ENCODE measurements at regions not wholly inside any gene's neighbourhood (a gene's known extent, or its start where the extent isn't known, plus 50 kb on each side); places are given as distances from the start of the nearest gene placed in this dataset.
"Not testable (repeated sequence)": the region's sequence is repeated elsewhere in the genome, so short reads cannot be mapped to it uniquely, and the experiment has no call there.

- H3K27ac Mint-ChIP-seq, result no peak overlapping the region
- Histone ChIP-seq H3K36me3 (ENCODE audit: insufficient read depth, low read length) (no peaks in the 10 kb centered on the region), H3K27ac (ENCODE audit: low read depth in 1 of 2, low read length in 2 of 2) (no peak overlapping the region), H3K27me3 (ENCODE audit: control insufficient read depth in 1 of 2, insufficient read depth in 2 of 2, low read length in 2 of 2) (peaks cover 24 to 27% of the 10 kb centered on the region in 2 experiments), H3K9me3 (ENCODE audit: control insufficient read depth in 1 of 2, insufficient read depth in 1 of 2, low read length in 2 of 2) (peaks cover 5 to 6% of the 10 kb centered on the region in 2 experiments), H3K4me1 (ENCODE audit: insufficient read depth, low read length) (peaks cover 2% of the 10 kb centered on the region), H3K4me3 (ENCODE audit: low read length) (no peak overlapping the region)
- peaks cover 5% of the 10 kb centered on the region for H3K9me3 Mint-ChIP-seq
- no peaks in the 10 kb centered on the region for H3K4me1 Mint-ChIP-seq (ENCODE audit: low read depth)
- ChIA-PET POLR2A (no interaction called here), CTCF (no interaction called here)
- H3K4me3 Mint-ChIP-seq, result no peak overlapping the region
- DNase-seq (no peak), ATAC-seq (ENCODE audit: poor library complexity) (no peak)
- H3K27me3 Mint-ChIP-seq, result peaks cover 51% of the 10 kb centered on the region
- H3K36me3 Mint-ChIP-seq (ENCODE audit: low read depth), result no peaks in the 10 kb centered on the region
- TF ChIP-seq CTCF (IDR thresholded peaks at IDR 0.05), result no peak
- intact Hi-C loops (cut with DNase I, micrococcal nuclease), result no loop called here
These were observed 50.8 kb upstream of the MCUR1 start for GRCh38 chr6:13865141-13865540.

GRCh38 chr6:13864669-13865068 is 50.3 kb upstream of the MCUR1 start:
- H3K9me3 Mint-ChIP-seq; H3K36me3 ChIP-seq (ENCODE audit: insufficient read depth, low read length); POLR2A ChIA-PET; H3K9me3 ChIP-seq (ENCODE audit: control insufficient read depth in 1 of 2, insufficient read depth in 1 of 2, low read length in 2 of 2); CTCF ChIA-PET; DNase-seq; intact Hi-C loops (cut with DNase I, micrococcal nuclease); H3K36me3 Mint-ChIP-seq (ENCODE audit: low read depth); H3K4me3 ChIP-seq (ENCODE audit: low read length); ATAC-seq (ENCODE audit: poor library complexity); H3K27ac ChIP-seq (ENCODE audit: low read depth in 1 of 2, low read length in 2 of 2); H3K4me1 ChIP-seq (ENCODE audit: insufficient read depth, low read length); H3K4me3 Mint-ChIP-seq; H3K27ac Mint-ChIP-seq; H3K4me1 Mint-ChIP-seq (ENCODE audit: low read depth): not testable (repeated sequence)
- peaks cover 28 to 30% of the 10 kb centered on the region in 2 experiments for H3K27me3 ChIP-seq (ENCODE audit: control insufficient read depth in 1 of 2, insufficient read depth in 2 of 2, low read length in 2 of 2)
- H3K27me3 Mint-ChIP-seq, result peaks cover 53% of the 10 kb centered on the region
